Heart right ventricle (tissue), 16 donors: ENCODE measurements at regions not wholly inside any gene's neighbourhood (a gene's known extent, or its start where the extent isn't known, plus 50 kb on each side); places are given as distances from the start of the nearest gene placed in this dataset.
A peak's percentile ranks its signal among the peaks of the same experiment; 100 is the strongest.

Experiments used
- ATAC-seq, 8 donors: fragments of 200-7000 bp; cut with Tn5 transposase; one replicate each; pipeline ENCODE4 v1.9.1; 2020; ENCODE audit warnings: mild to moderate bottlenecking in 8 of 8, moderate library complexity in 8 of 8, moderate number of reproducible peaks in 1 of 8
- DNase-seq, 2 donors: peaks; one replicate each; pipeline ENCODE4 v3.0.0-alpha.2; 2020
- H3K27ac ChIP-seq, 10 donors: fragments of 200-600 bp; sonication (generic) in 2 of 10; one replicate each; pipeline versions ENCODE4 v1.5.0 to v1.8.0; 2020 to 2022; ENCODE audit warnings: mild to moderate bottlenecking in 3 of 10
- H3K27me3 ChIP-seq, 7 donors: fragments of 200-600 bp; one replicate each; pipeline ENCODE4 v1.8.0; 2021 to 2022; ENCODE audit warnings: mild to moderate bottlenecking in 2 of 7
- H3K36me3 ChIP-seq, 9 donors: fragments of 200-600 bp; sonication (generic) in 1 of 9; one replicate each; pipeline versions ENCODE4 v1.5.0 to v1.8.0; 2020 to 2022; ENCODE audit warnings: mild to moderate bottlenecking in 2 of 9
- H3K4me1 ChIP-seq, 9 donors: fragments of 200-600 bp; sonication (generic) in 1 of 9; one replicate each; pipeline versions ENCODE4 v1.5.0 to v1.8.0; 2020 to 2022; ENCODE audit warnings: mild to moderate bottlenecking in 4 of 9
- H3K4me3 ChIP-seq, 10 donors: fragments of 200-600 bp; sonication (generic) in 2 of 10; one replicate each; pipeline versions ENCODE4 v1.5.0 to v1.8.0; 2020 to 2022; ENCODE audit warnings: mild to moderate bottlenecking in 7 of 10, moderate library complexity in 2 of 10
- H3K9me3 ChIP-seq, 11 donors: fragments of 200-600 bp in 10 of 11; sonication (generic) in 2 of 11; one replicate each; pipeline versions ENCODE4 v1.5.0 to v1.8.0; 2013 to 2022; ENCODE audit warnings: mild to moderate bottlenecking in 2 of 11, control low read depth in 1 of 11, moderate library complexity in 1 of 11
- CTCF ChIP-seq, 9 donors: fragments of 200-600 bp; sonication (generic) in 2 of 9; IDR thresholded peaks; one replicate each; pipeline versions ENCODE4 v1.5.0 to v1.8.0; 2021 to 2022; ENCODE audit warnings: antibody characterized with exemption in 9 of 9, mild to moderate bottlenecking in 5 of 9, moderate library complexity in 1 of 9
- WGBS, 2 donors: extraction: QIAGEN DNeasy Blood & Tissue Kit; methylation state at CpG; one replicate each; pipeline ENCODE4 v1.1.7; 2013; ENCODE audit warnings: inconsistent platforms in 1 of 2; 5-methylcytosine and 5-hydroxymethylcytosine counted together
- intact Hi-C, 10 donors: fragments of 100-400 bp; cut with DNase I; formaldehyde crosslinking; loops; one replicate each; pipeline versions ENCODE4 v1.11.1 to v1.14.2; 2022
- donor health status: Arrhythmogenic right ventricular cardiomyopathy.
- donor health status: ischemic (EF 13 %, LVEDD 7.1; RV severe dilation, severe dysfunction).
- donor health status: healthy with polysubstance abuse.
- donor health status: DM: no; HTN: yes; CAD: no.
- donor health status: DM: no; HTN: no; CAD: no.
- donor health status: ischemic (EF 25% LVEDD 6.9; RV normal size, moderate dysfunction).
- donor health status: ischemic (EF 25% LVEDD 5.7; RV mildly dilated, moderate dysfunction).
- donor health status: healthy.
- donor health status: DM: yes; HTN: yes; CAD: no.
- donor health status: Ischemic cardiomyopathy.
- donor health status: ischemic (EF 35%, LVEDD 5.7; RV mildly dilated, moderate dysfunction).
- donor health status: nonischemic (EF 11% LVEDD 7.7; RV severe dilation, severe dysfunction).
- donor health status: DM: yes; HTN: yes; CAD: no.
- donor health status: PGD.
- donor health status: ischemic (EF 29% LVEDD 5.4; RV normal size, mild dysfunction).
- donor health status: nonischemic (EF 23%, LVEDD 6.1; RV moderate dilation, normal function).

DNA sequence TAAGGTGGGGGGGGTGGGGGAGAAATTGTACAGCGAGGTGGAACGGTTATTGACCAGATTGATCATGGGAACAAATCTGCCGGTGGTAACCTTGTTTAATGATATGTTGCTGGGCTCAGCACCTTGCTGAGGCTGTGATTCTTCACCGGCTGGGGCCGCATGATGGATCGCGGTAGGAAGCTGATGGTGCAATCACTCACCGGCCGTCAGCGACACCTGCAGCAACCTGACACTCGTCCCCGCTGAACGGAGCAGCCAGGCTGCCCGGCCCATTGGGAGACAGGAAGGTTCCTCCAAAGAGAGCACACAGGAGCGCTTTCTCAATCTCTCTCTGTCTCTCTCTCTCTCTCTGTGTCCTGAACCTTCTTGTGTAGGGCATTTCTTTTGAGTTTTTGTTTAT, 128.5 kb upstream of the RRP15 start:
- H3K4me1 ChIP-seq = no peaks in the 10 kb centered on the region
- TF ChIP-seq CTCF (IDR thresholded peaks at IDR 0.05) = no peak
- no peak overlapping the region for H3K27ac ChIP-seq
- intact Hi-C loops = no loop called here
- H3K4me3 ChIP-seq = no peak overlapping the region
- peak in 2 of 8 donors; percentile 35 to 81 for ATAC-seq
- peaks cover 0 to 50% (median 17%) of the 10 kb centered on the region in 7 donors for H3K27me3 ChIP-seq
- no peaks in the 10 kb centered on the region for H3K36me3 ChIP-seq
- WGBS, 2 donors = 10 to 12% methylated on average over 15 of the region's 15 CpGs
- H3K9me3 ChIP-seq = no peaks in the 10 kb centered on the region
- DNase-seq = peak in 1 of 2 donors; percentile 19

DNA sequence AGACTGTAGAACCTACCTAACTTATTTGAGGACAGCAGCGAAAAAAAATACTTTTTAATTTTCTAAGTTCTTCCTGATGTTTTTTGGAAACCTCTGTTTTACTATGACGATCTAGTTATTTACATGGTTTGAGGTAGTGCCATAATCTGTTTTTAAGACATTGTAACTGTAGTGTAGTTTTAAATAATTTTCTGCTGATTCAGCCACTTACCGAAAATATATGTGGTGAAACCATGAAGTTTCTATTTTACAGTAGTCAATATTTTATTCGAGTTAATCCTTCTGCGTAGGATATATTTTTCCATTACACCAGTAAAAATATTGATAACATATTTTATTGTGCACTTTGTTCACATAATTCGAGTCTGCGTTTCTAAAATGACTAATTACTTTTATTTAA, 121.7 kb upstream of the RRP15 start:
- intact Hi-C loops = no loop called here
- no peak for DNase-seq
- Histone ChIP-seq H3K4me3 (no peak overlapping the region), H3K36me3 (no peaks in the 10 kb centered on the region), H3K27ac (peak overlapping the region in 2 of 10 donors; percentile 87 to 92), H3K9me3 (no peaks in the 10 kb centered on the region), H3K4me1 (peaks cover 0 to 25% (median 14%) of the 10 kb centered on the region in 9 donors), H3K27me3 (peaks cover 0 to 91% (median 76%) of the 10 kb centered on the region in 7 donors)
- no peak for TF ChIP-seq CTCF (IDR thresholded peaks at IDR 0.05)
- no peak for ATAC-seq
- WGBS, 2 donors = 57 to 64% methylated on average over 7 of the region's 7 CpGs

DNA sequence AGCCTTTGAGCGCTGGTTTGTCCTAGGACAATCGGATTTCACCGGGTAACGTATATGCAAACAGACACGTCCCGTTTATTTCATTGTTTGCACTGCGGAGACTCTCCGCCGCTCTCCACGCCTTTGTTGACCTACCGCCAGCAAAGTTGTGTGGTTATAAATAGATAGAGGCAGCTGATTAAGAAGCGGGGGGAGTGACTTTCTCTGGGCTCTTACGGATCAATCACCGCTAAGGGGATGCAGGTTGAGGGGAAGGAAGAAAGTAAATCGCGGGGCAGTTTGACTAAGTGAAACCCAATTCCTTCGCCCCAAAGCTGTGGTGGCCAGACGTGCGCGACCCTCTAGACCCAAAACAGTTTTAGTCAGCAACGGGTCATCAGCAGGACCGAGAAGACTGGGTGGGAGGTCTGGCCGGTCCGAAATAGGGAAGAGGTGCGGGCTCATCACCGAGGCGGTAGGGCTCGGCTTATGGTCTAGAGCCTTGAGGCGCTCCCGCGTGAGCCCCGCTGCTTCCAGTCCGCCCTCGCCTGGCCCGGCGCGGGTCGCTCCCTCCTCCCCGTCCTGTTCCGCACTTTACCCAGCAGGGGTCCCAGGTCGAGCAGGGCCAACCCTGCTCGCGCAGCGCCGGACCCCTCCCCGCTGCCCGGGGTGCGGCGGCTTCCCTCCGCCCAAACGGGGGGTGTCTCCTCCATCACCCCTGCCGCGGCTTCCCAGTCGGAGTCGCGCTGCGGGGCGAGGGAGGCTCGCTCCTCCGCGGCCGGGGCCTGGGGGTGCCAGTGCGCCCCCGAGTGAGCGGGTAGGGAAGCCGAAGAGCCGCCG, 120.8 kb upstream of the RRP15 start:
- ATAC-seq (peak; percentile 43 to 89 (median 79)), DNase-seq (peak; percentile 32 to 35)
- Histone ChIP-seq H3K9me3 (no peaks in the 10 kb centered on the region), H3K27me3 (peaks cover 0 to 95% (median 79%) of the 10 kb centered on the region in 7 donors), H3K4me1 (peaks cover 0 to 25% (median 14%) of the 10 kb centered on the region in 9 donors), H3K27ac (peak overlapping the region; percentile 65 to 92 (median 86)), H3K36me3 (no peaks in the 10 kb centered on the region), H3K4me3 (peak overlapping the region; percentile 37 to 64 (median 57))
- intact Hi-C loops = no loop called here
- TF ChIP-seq CTCF (IDR thresholded peaks at IDR 0.05) = peak in 4 of 9 donors; percentile 9 to 31 (median 18)
- 1% methylated on average over 68 of the region's 68 CpGs for WGBS, 2 donors

- peaks cover 0 to 25% (median 14%) of the 10 kb centered on the region in 9 donors for H3K4me1 ChIP-seq
- ATAC-seq = peak; percentile 68 to 91 (median 74)
- H3K27ac ChIP-seq = peak overlapping the region; percentile 65 to 92 (median 86)
- H3K27me3 ChIP-seq = peaks cover 0 to 100% (median 84%) of the 10 kb centered on the region in 7 donors
- peak overlapping the region; percentile 37 to 64 (median 57) for H3K4me3 ChIP-seq
- no peaks in the 10 kb centered on the region for H3K36me3 ChIP-seq
- intact Hi-C loops = no loop called here
- H3K9me3 ChIP-seq = no peaks in the 10 kb centered on the region
- WGBS, 2 donors = 0 to 1% methylated on average over 78 to 80 of the region's 80 CpGs
- peak in 1 of 9 donors; percentile 1 for TF ChIP-seq CTCF (IDR thresholded peaks at IDR 0.05)
- DNase-seq = peak; percentile 29 to 37
Observed at GRCh38 chr1:218164930-218165700, 120.0 kb upstream of the RRP15 start.
